HepG2 (cell line): ENCODE measurements at regions not wholly inside any gene's neighbourhood (a gene's known extent, or its start where the extent isn't known, plus 50 kb on each side); places are given as distances from the start of the nearest gene placed in this dataset.

Experiments
- ATAC-seq: fragments of 200-7000 bp; cut with Tn5 transposase; 3 replicates; pipeline ENCODE4 v1.9.1; 2020; ENCODE audit warnings: mild to moderate bottlenecking, moderate library complexity
- BruUV-seq: library from RNA; stranded (reverse); fragments of 400-500 nt; replicated peaks from 2 replicates; lab custom pipeline; 2021; lab: Mats Ljungman, UMichigan
- CTCF ChIA-PET: fragments of 300-600 bp; formaldehyde crosslinking; extraction: SDS; loops from one replicate; lab custom pipeline; 2021; ENCODE audit warnings: low total read pairs, inconsistent platforms, low intra/inter-chr PET ratio; lab: Yijun Ruan, JAX
- POLR2A ChIA-PET: fragments of 350-600 bp; sonication (Branson Sonifier 250); formaldehyde crosslinking; loops from one replicate; lab custom pipeline; 2020; ENCODE audit warnings: antibody characterized with exemption, inconsistent platforms; lab: Yijun Ruan, JAX
- DNase-seq: peaks from one replicate; pipeline ENCODE4 v3.0.0-alpha.2; 2015; ENCODE audit warnings: low spot score
- FAIRE-seq: peaks from 3 replicates; lab custom pipeline; 2011; peaks lifted over from hg19 to GRCh38; lab: Jason Lieb, UNC
- H2AFZ ChIP-seq: one replicate; pipeline ENCODE4 v1.6.1; 2011; ENCODE audit warnings: low read length, inconsistent platforms
- H3K27ac ChIP-seq: fragments of 300-600 bp; 3 replicates; pipeline ENCODE4 v1.8.0; 2011; ENCODE audit warnings: mixed run types, mild to moderate bottlenecking, mixed read lengths, low read length, inconsistent platforms; ENCODE audit not compliant: insufficient read depth; ENCODE audit errors: extremely low read length
- H3K27me3 ChIP-seq, 2 experiments: fragments of 200-600 bp in 1 of 2; 2 replicates in 1 of 2; 3 replicates in 1 of 2; pipeline versions ENCODE4 v1.6.0 to v1.8.0; 2011; ENCODE audit warnings: low read length in 2 of 2, mild to moderate bottlenecking in 2 of 2, moderate library complexity in 2 of 2, inconsistent platforms in 1 of 2; ENCODE audit not compliant: insufficient read depth in 2 of 2, control insufficient read depth in 1 of 2
- H3K36me3 ChIP-seq, 2 experiments: fragments of 200-600 bp in 1 of 2; replicated peaks in 1 of 2; 2 replicates in 1 of 2; 3 replicates in 1 of 2; pipeline versions ENCODE4 v1.5.1 to v1.8.0; 2011; ENCODE audit warnings: low read length in 2 of 2, inconsistent platforms in 1 of 2; ENCODE audit not compliant: insufficient read depth in 2 of 2, control insufficient read depth in 1 of 2
- H3K4me1 ChIP-seq: 2 replicates; pipeline ENCODE4 v1.5.1; 2012; ENCODE audit warnings: low read length, inconsistent platforms; ENCODE audit not compliant: insufficient read depth
- H3K4me2 ChIP-seq: 2 replicates; pipeline ENCODE4 v1.6.0; 2011; ENCODE audit warnings: low read depth, low read length, inconsistent platforms
- H3K4me3 ChIP-seq, 3 experiments: fragments of 200-600 bp in 1 of 3; sonication (generic), shearing (Covaris generic) in 1 of 3; replicated peaks in 1 of 3; 2 replicates each; pipeline ENCODE4 v1.5.1; 2011 to 2016; ENCODE audit warnings: low read length in 3 of 3, inconsistent platforms in 2 of 3, low read depth in 2 of 3, mild to moderate bottlenecking in 2 of 3, control low read depth in 1 of 3, mixed read lengths in 1 of 3; ENCODE audit not compliant: insufficient read depth in 1 of 3
- H3K79me2 ChIP-seq: one replicate; pipeline ENCODE4 v1.6.1; 2011; ENCODE audit warnings: low read length, inconsistent platforms; ENCODE audit not compliant: insufficient read depth
- H3K9ac ChIP-seq: 2 replicates; pipeline ENCODE4 v1.6.0; 2011; ENCODE audit warnings: mild to moderate bottlenecking, low read depth, low read length, inconsistent platforms; ENCODE audit not compliant: insufficient read depth
- H3K9me3 ChIP-seq: 2 replicates; pipeline ENCODE4 v1.5.1; 2012; ENCODE audit warnings: mild to moderate bottlenecking, low read length
- H4K20me1 ChIP-seq: 2 replicates; pipeline ENCODE4 v1.6.0; 2011; ENCODE audit warnings: inconsistent platforms, mild to moderate bottlenecking, low read length, moderate library complexity; ENCODE audit not compliant: insufficient read depth
- ARID2 ChIP-seq: sonication (generic); formaldehyde crosslinking; IDR thresholded peaks from 2 replicates; pipeline ENCODE4 v1.8.1; 2022; ENCODE audit warnings: mild to moderate bottlenecking, missing genetic modification reagents, borderline replicate concordance
- KDM3A ChIP-seq: IDR thresholded peaks from 2 replicates; pipeline ENCODE4 v1.6.1; 2018; ENCODE audit warnings: low read depth, missing compliant biosample characterization
- KDM5A ChIP-seq: fragments of 200-600 bp; sonication (generic); IDR thresholded peaks from 2 replicates; pipeline ENCODE4 v1.7.0; 2018; ENCODE audit warnings: antibody characterized with exemption, mild to moderate bottlenecking, low read length, borderline replicate concordance
- NRL ChIP-seq: sonication (generic); formaldehyde crosslinking; IDR thresholded peaks from 2 replicates; pipeline ENCODE4 v1.5.0; 2020; ENCODE audit warnings: missing genetic modification reagents, mild to moderate bottlenecking, moderate library complexity, borderline replicate concordance
- RNF2 ChIP-seq: fragments of 450-650 bp; conservative IDR thresholded peaks from 2 replicates; pipeline ENCODE4 v1.6.1; 2016; ENCODE audit warnings: low read depth
- SP4 ChIP-seq: sonication (generic); formaldehyde crosslinking; IDR thresholded peaks from 2 replicates; pipeline ENCODE4 v1.8.1; 2023; ENCODE audit warnings: mild to moderate bottlenecking, missing genetic modification reagents
- TCF12 ChIP-seq, 2 experiments: fragments of 450-650 bp in 1 of 2; sonication (generic) in 1 of 2; formaldehyde crosslinking in 1 of 2; IDR thresholded peaks; 2 replicates each; pipeline versions ENCODE4 v1.6.1 to v1.8.0; 2017 to 2022; ENCODE audit warnings: antibody characterized with exemption in 1 of 2, mild to moderate bottlenecking in 1 of 2, missing genetic modification reagents in 1 of 2, moderate library complexity in 1 of 2
- ZNF329 ChIP-seq: sonication (generic); formaldehyde crosslinking; IDR thresholded peaks from 2 replicates; pipeline ENCODE4 v1.9.0; 2021; ENCODE audit warnings: low read depth, mild to moderate bottlenecking, missing genetic modification reagents
- ZNF333 ChIP-seq: sonication (generic); formaldehyde crosslinking; IDR thresholded peaks from 2 replicates; pipeline ENCODE4 v1.4.0; 2020; ENCODE audit warnings: mild to moderate bottlenecking, missing genetic modification reagents, borderline replicate concordance
- ZNF34 ChIP-seq: sonication (generic); formaldehyde crosslinking; IDR thresholded peaks from 2 replicates; pipeline ENCODE4 v1.4.0; 2020; ENCODE audit warnings: mild to moderate bottlenecking, missing genetic modification reagents, borderline replicate concordance
- ZNF766 ChIP-seq: sonication (generic); formaldehyde crosslinking; IDR thresholded peaks from 2 replicates; pipeline ENCODE4 v1.5.0; 2020; ENCODE audit warnings: missing genetic modification reagents, borderline replicate concordance
- WGBS: methylation state at CpG from one replicate; pipeline ENCODE4 v1.1.6; 2017; ENCODE audit warnings: low lambda C conversion rate; 5-methylcytosine and 5-hydroxymethylcytosine counted together
- in situ Hi-C: cut with HindIII; loops from 2 replicates; pipeline ENCODE4 v1.10.0; 2017; ENCODE audit warnings: low pct_unique_long_range_greater_than_20kb; ENCODE audit not compliant: extremely low pct_ligation_motif_present
- intact Hi-C: fragments of 100-400 bp; cut with micrococcal nuclease; formaldehyde crosslinking; loops from one replicate; pipeline ENCODE4 v1.10.0; 2022; ENCODE audit not compliant: unreplicated experiment

DNA sequence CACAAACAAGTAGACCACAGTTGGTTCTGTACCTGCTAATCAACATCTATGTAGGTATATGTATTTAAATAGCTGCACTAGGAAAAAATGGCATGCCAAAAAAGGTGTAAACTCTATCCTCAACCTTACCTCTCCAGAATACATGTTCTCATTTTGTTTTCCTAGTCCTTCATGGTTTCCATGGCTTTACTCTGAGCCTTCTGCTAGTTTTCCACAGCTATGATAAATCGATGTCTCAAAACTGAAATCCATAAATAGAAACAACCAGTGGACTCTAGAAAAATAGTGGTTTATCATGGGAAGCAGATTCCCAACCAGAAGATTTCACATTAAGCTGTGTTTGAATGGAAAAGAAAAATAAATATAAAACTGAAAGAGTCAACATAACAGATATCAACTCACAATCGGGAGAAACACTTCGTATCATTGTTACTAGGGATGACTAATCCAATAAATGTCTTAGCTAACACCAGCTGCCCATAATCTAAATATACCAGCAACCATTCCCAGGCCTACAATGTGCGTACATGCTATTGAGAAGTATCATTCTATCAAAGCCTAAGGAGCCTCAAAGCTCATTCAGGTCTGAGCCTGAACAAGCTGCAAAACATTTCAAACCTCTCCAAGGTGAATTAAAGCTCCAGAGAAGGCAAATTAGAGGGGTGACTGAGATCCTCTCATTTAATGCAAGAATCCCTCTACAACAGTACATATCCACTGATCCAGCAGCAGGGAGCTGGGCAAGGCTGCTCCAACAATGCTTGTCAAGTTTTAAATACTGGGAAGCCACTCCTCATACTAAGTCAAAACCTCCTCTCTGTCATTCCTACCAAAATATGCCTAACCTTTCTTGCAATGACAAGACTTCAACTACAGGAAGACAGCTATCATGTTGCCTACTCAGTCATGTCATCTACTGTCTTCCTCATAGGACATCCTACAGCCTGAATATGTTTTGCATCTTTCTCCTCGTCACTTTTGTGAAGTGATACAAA, 90.2 kb downstream of the KCTD12 start:
- BruUV-seq: no TSS peak
- POLR2A ChIA-PET: no interaction called here
- DNase-seq: no peak
- Histone ChIP-seq H3K4me1 (no peaks in the 10 kb centered on the region), H4K20me1 (no peaks in the 10 kb centered on the region), H3K4me3 (no peak overlapping the region), H3K36me3 (no peaks in the 10 kb centered on the region), H3K9me3 (no peaks in the 10 kb centered on the region), H3K27ac (no peak overlapping the region), H3K27me3 (no peaks in the 10 kb centered on the region), H3K79me2 (no peaks in the 10 kb centered on the region), H3K9ac (no peak overlapping the region), H3K4me2 (no peak overlapping the region), H2AFZ (no peak overlapping the region)
- no peak for FAIRE-seq
- no peak for ATAC-seq
- intact Hi-C loops (no loop called here), in situ Hi-C loops (no loop called here)
- 6% methylated on average over 5 of the region's 5 CpGs for WGBS
- CTCF ChIA-PET: no interaction called here
- TF ChIP-seq ZNF766 (CRISPR knock-in tag) (no peak), RNF2 (no peak), ARID2 (CRISPR knock-in tag) (no peak), ZNF333 (CRISPR knock-in tag) (no peak)

GRCh38 chr13:76792731-76793347, 93.4 kb downstream of the KCTD12 start:
- no peak for ATAC-seq
- no TSS peak for BruUV-seq
- Histone ChIP-seq H3K27ac (no peak overlapping the region), H3K9ac (no peak overlapping the region), H3K9me3 (no peaks in the 10 kb centered on the region), H3K36me3 (no peaks in the 10 kb centered on the region), H2AFZ (no peak overlapping the region), H3K4me3 (no peak overlapping the region), H3K79me2 (no peaks in the 10 kb centered on the region), H3K27me3 (no peaks in the 10 kb centered on the region), H4K20me1 (no peaks in the 10 kb centered on the region), H3K4me1 (no peaks in the 10 kb centered on the region), H3K4me2 (no peak overlapping the region)
- intact Hi-C loops (no loop called here), in situ Hi-C loops (no loop called here)
- TF ChIP-seq KDM5A (no peak), NRL (no peak), SP4 (CRISPR knock-in tag) (no peak), ZNF329 (CRISPR knock-in tag) (no peak), ZNF34 (no peak), KDM3A (CRISPR knock-in tag) (no peak), TCF12 (IDR thresholded peaks at IDR 0.05) (no peak), TCF12 (CRISPR knock-in tag; IDR thresholded peaks at IDR 0.05) (no peak)
- ChIA-PET CTCF (no interaction called here), POLR2A (no interaction called here)
- DNase-seq: no peak
- 16% methylated on average over 4 of the region's 4 CpGs for WGBS
- FAIRE-seq: no peak
